ENCODE measurements at regions not wholly inside any gene's neighbourhood (a gene's known extent, or its start where the extent isn't known, plus 50 kb on each side); places are given as distances from the start of the nearest gene placed in this dataset.
"Not testable (repeated sequence)": the region's sequence is repeated elsewhere in the genome, so short reads cannot be mapped to it uniquely, and the experiment has no call there.

GRCh38 chr3:181487236-181487978 is 224.3 kb upstream of the SOX2 start:
- intact Hi-C loops (cut with DNase I), result no loop called here
- no peaks in the 10 kb centered on the region for H3K4me1 ChIP-seq
- H3K9me3 ChIP-seq, result no peaks in the 10 kb centered on the region
- DNase-seq, result no peak
- H3K27me3 ChIP-seq, result no peaks in the 10 kb centered on the region
- no peak overlapping the region for H3K4me3 ChIP-seq
- TF ChIP-seq EP300 (IDR thresholded peaks at IDR 0.05), result no peak
- 48 to 62% methylated on average over 5 of the region's 5 CpGs for WGBS, 2 donors
- no peaks in the 10 kb centered on the region for H3K36me3 ChIP-seq
- H3K27ac ChIP-seq, result no peak overlapping the region

GRCh38 chr3:181486141-181486885 is 225.4 kb upstream of the SOX2 start:
- H3K36me3 ChIP-seq, result no peaks in the 10 kb centered on the region
- no peaks in the 10 kb centered on the region for H3K27me3 ChIP-seq
- WGBS, 2 donors, result 16 to 34% methylated on average over 7 of the region's 7 CpGs
- intact Hi-C loops (cut with DNase I), result no loop called here
- H3K27ac ChIP-seq, result no peak overlapping the region
- no peaks in the 10 kb centered on the region for H3K9me3 ChIP-seq
- no peak overlapping the region for H3K4me3 ChIP-seq
- H3K4me1 ChIP-seq, result no peaks in the 10 kb centered on the region
- TF ChIP-seq POLR2A (IDR thresholded peaks at IDR 0.05), result no peak
- TF ChIP-seq EP300 (IDR thresholded peaks at IDR 0.05), result no peak
- TF ChIP-seq POLR2AphosphoS5 (IDR thresholded peaks at IDR 0.05), result no peak
- TF ChIP-seq CTCF (IDR thresholded peaks at IDR 0.05), result no peak
- DNase-seq, result no peak

GRCh38 chr3:181484026-181484425 is 227.7 kb upstream of the SOX2 start:
- no peak for DNase-seq
- Histone ChIP-seq H3K36me3 (no peaks in the 10 kb centered on the region), H3K27me3 (no peaks in the 10 kb centered on the region), H3K4me3 (no peak overlapping the region), H3K4me1 (no peaks in the 10 kb centered on the region), H3K27ac (no peak overlapping the region), H3K9me3 (no peaks in the 10 kb centered on the region)
- TF ChIP-seq CTCF (IDR thresholded peaks at IDR 0.05) (no peak), EP300 (IDR thresholded peaks at IDR 0.05) (no peak), POLR2A (IDR thresholded peaks at IDR 0.05) (no peak), POLR2AphosphoS5 (IDR thresholded peaks at IDR 0.05) (no peak)
- 89 to 94% methylated on average over 1 of the region's 1 CpG for WGBS, 2 donors
- intact Hi-C loops (cut with DNase I), result no loop called here

GRCh38 chr3:181475146-181475545 is 236.6 kb upstream of the SOX2 start:
- H3K36me3 ChIP-seq; H3K9me3 ChIP-seq; DNase-seq; H3K4me1 ChIP-seq; intact Hi-C loops (cut with DNase I); H3K4me3 ChIP-seq; H3K27me3 ChIP-seq; H3K27ac ChIP-seq: not testable (repeated sequence)
- 74 to 75% methylated on average over 1 of the region's 1 CpG for WGBS, 2 donors

GRCh38 chr3:181470349-181470748 is 241.4 kb upstream of the SOX2 start:
- no peaks in the 10 kb centered on the region for H3K36me3 ChIP-seq
- no peak overlapping the region for H3K4me3 ChIP-seq
- intact Hi-C loops (cut with DNase I), result no loop called here
- no peaks in the 10 kb centered on the region for H3K27me3 ChIP-seq
- WGBS, 2 donors, result 90 to 91% methylated on average over 1 of the region's 1 CpG
- no peak for DNase-seq
- no peak overlapping the region for H3K27ac ChIP-seq
- H3K9me3 ChIP-seq, result peaks cover 0 to 3% (median 0%) of the 10 kb centered on the region in 4 donors
- no peak for TF ChIP-seq CTCF (IDR thresholded peaks at IDR 0.05)
- TF ChIP-seq POLR2A (IDR thresholded peaks at IDR 0.05), result no peak
- no peak for TF ChIP-seq EP300 (IDR thresholded peaks at IDR 0.05)
- no peak for TF ChIP-seq POLR2AphosphoS5 (IDR thresholded peaks at IDR 0.05)
- H3K4me1 ChIP-seq, result no peaks in the 10 kb centered on the region
